Mucosa of rectum (tissue), 2 donors: ENCODE measurements at regions not wholly inside any gene's neighbourhood (a gene's known extent, or its start where the extent isn't known, plus 50 kb on each side); places are given as distances from the start of the nearest gene placed in this dataset.

Experiments
- H3K27ac ChIP-seq, 2 donors: one replicate each; pipeline ENCODE4 v1.7.0; 2013; ENCODE audit warnings: inconsistent platforms in 2 of 2, low read depth in 2 of 2, low read length in 2 of 2
- H3K27me3 ChIP-seq, 2 donors: one replicate each; pipeline ENCODE4 v1.7.0; 2013; ENCODE audit warnings: low read length in 2 of 2; ENCODE audit not compliant: control insufficient read depth in 2 of 2, insufficient read depth in 2 of 2
- H3K36me3 ChIP-seq, 2 donors: one replicate each; pipeline ENCODE4 v1.7.0; 2013; ENCODE audit warnings: low read length in 2 of 2; ENCODE audit not compliant: control insufficient read depth in 2 of 2, insufficient read depth in 2 of 2
- H3K4me1 ChIP-seq, 2 donors: one replicate each; pipeline ENCODE4 v1.7.0; 2013; ENCODE audit warnings: low read length in 2 of 2, mild to moderate bottlenecking in 1 of 2; ENCODE audit not compliant: control insufficient read depth in 2 of 2, insufficient read depth in 2 of 2
- H3K4me3 ChIP-seq, 2 donors: one replicate each; pipeline ENCODE4 v1.7.0; 2013; ENCODE audit warnings: low read length in 2 of 2
- H3K9ac ChIP-seq, 2 donors: one replicate each; pipeline ENCODE4 v1.7.0; 2013; ENCODE audit warnings: low read length in 2 of 2, low read depth in 1 of 2, mild to moderate bottlenecking in 1 of 2
- H3K9me3 ChIP-seq, 2 donors: one replicate each; pipeline ENCODE4 v1.7.0; 2013; ENCODE audit warnings: low read length in 2 of 2; ENCODE audit not compliant: control insufficient read depth in 2 of 2
- donor health status: healthy.
- donor health status: Normal muscosa, but diverticular disease.

- Histone ChIP-seq H3K27ac (no peak overlapping the region), H3K9me3 (no peaks in the 10 kb centered on the region), H3K36me3 (no peaks in the 10 kb centered on the region), H3K9ac (no peak overlapping the region), H3K4me1 (no peaks in the 10 kb centered on the region), H3K27me3 (no peaks in the 10 kb centered on the region), H3K4me3 (no peak overlapping the region)
These were observed 67.8 kb upstream of the PHACTR2 start for GRCh38 chr6:143609972-143610371.

DNA sequence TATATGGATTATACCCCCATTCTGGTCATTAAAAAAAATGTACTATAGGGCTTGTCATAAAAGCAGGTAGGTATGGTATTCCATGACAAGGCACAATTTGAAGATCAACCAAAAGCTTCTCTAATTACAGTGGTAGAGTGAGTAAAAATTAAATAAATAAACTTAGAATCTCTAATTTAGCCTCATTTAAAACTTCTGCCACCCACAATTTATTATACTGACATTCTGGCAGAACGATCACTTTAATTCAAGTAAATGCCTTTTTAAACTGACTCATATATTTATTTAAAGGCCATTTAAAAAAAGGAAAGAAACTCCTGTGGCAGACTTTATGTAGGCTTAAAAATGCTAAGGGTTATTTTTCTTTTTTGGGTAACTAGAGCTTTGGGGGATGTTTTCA, 68.3 kb upstream of the PHACTR2 start:
- Histone ChIP-seq H3K4me3 (no peak overlapping the region), H3K27me3 (no peaks in the 10 kb centered on the region), H3K9me3 (no peaks in the 10 kb centered on the region), H3K9ac (no peak overlapping the region), H3K36me3 (no peaks in the 10 kb centered on the region), H3K4me1 (no peaks in the 10 kb centered on the region), H3K27ac (no peak overlapping the region)

GRCh38 chr6:143608906-143609305, 68.9 kb upstream of the PHACTR2 start:
- H3K27ac ChIP-seq: no peak overlapping the region
- H3K36me3 ChIP-seq: no peaks in the 10 kb centered on the region
- no peak overlapping the region for H3K9ac ChIP-seq
- no peaks in the 10 kb centered on the region for H3K4me1 ChIP-seq
- H3K4me3 ChIP-seq: no peak overlapping the region
- H3K27me3 ChIP-seq: no peaks in the 10 kb centered on the region
- H3K9me3 ChIP-seq: no peaks in the 10 kb centered on the region

DNA sequence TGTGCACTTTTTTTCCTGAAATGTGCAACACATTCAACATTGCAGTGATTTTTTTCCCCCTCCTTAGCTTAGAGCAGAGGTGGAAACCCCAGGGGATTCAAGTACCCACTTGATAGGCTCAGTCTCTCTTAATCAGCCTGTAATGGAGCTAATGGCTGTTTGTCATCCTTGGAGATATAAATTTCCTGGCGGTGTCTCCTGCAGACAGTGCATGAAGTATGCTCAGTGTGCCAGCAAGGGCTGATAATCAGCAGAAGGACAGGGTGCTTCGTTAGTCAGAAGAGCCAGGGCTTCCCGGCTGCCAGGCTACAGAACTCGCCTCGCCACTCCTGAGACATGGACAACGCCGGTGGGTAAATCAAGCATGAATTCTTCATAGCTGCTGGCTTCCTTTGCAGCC, 69.8 kb upstream of the PHACTR2 start:
- H3K27me3 ChIP-seq: no peaks in the 10 kb centered on the region
- H3K4me3 ChIP-seq: no peak overlapping the region
- H3K27ac ChIP-seq: no peak overlapping the region
- H3K36me3 ChIP-seq: no peaks in the 10 kb centered on the region
- H3K9me3 ChIP-seq: no peaks in the 10 kb centered on the region
- H3K9ac ChIP-seq: no peak overlapping the region
- H3K4me1 ChIP-seq: no peaks in the 10 kb centered on the region

DNA sequence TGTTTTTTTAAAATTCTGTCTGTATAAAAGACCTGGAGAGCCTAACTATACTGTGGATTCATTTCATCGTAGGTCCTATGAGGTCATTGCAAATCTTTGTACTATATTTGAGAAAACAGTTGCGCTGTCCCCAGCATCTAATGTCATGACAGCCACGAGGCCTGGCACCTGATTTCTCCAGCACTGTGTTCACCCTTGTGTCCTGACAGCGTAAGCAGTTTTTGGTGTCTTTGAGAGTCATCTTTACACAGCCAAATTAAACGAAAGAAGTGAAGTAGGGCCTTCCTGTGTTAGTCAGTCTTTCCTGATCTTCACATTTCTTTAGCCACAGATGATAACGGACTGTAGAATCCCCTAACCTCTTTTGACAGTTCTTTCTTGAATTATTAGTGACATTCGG, 70.6 kb upstream of the PHACTR2 start:
- H3K27me3 ChIP-seq: no peaks in the 10 kb centered on the region
- H3K4me1 ChIP-seq: no peaks in the 10 kb centered on the region
- H3K9me3 ChIP-seq: no peaks in the 10 kb centered on the region
- H3K4me3 ChIP-seq: no peak overlapping the region
- H3K27ac ChIP-seq: no peak overlapping the region
- H3K9ac ChIP-seq: no peak overlapping the region
- H3K36me3 ChIP-seq: no peaks in the 10 kb centered on the region

DNA sequence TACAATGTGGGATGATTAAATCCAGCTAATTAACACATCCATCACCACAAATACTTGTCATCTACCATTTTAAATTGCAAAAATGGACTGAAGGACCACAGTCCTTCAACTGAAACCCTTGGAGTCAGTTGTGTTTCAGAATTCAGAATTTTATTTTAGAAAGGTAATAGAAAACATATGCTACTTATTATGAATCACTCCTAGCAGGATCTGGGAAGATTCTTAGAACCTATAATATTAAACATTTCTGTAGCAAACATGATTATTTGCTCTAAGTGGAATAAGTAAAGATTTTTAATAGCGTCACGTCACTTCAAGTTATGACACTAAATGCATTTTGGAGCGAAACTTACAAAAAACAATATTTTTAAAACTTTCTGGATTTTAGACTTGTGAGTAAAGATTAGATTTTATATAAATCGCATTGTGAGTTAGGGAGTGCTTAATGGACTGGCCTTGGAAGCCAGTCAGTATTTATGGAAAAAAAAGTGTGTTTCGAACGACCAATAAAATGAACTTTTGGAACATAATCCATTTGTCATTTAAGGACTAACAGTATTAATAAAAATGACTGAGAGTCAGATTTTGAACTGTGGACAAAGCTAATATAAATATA, 71.8 kb upstream of the PHACTR2 start:
- H3K9me3 ChIP-seq: no peaks in the 10 kb centered on the region

DNA sequence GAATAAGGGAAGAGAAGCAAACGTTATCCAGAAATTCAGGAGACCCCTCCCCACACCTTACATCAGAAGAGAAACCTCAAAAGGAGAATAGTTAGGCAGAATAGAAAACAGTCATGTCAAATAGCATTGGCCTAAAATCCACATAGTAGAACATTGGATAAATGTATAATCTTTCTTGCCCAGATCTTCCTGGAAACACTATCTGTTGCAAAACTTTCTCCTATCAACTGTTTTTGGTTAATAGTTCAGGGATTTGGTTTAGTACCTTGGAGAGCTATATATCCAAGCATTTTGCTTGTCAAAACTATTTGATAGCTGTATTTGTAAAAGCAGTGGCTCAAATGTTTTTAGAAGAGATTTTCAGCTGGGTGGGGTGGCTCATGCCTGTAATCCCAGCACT, 74.3 kb upstream of the PHACTR2 start:
- Histone ChIP-seq H3K36me3 (no peaks in the 10 kb centered on the region), H3K4me3 (no peak overlapping the region), H3K9ac (no peak overlapping the region), H3K4me1 (no peaks in the 10 kb centered on the region), H3K9me3 (no peaks in the 10 kb centered on the region), H3K27ac (no peak overlapping the region), H3K27me3 (no peaks in the 10 kb centered on the region)

More for the DNA sequence above, 71.8 kb upstream of the PHACTR2 start:
- Histone ChIP-seq H3K9ac (no peak overlapping the region), H3K4me3 (no peak overlapping the region), H3K36me3 (no peaks in the 10 kb centered on the region), H3K4me1 (no peaks in the 10 kb centered on the region), H3K27me3 (no peaks in the 10 kb centered on the region), H3K27ac (no peak overlapping the region)

GRCh38 chr6:143601504-143601903, 76.3 kb upstream of the PHACTR2 start:
- H3K4me3 ChIP-seq: no peak overlapping the region
- H3K4me1 ChIP-seq: no peaks in the 10 kb centered on the region
- no peaks in the 10 kb centered on the region for H3K36me3 ChIP-seq
- H3K27ac ChIP-seq: no peak overlapping the region
- no peak overlapping the region for H3K9ac ChIP-seq
- no peaks in the 10 kb centered on the region for H3K27me3 ChIP-seq
- no peaks in the 10 kb centered on the region for H3K9me3 ChIP-seq

DNA sequence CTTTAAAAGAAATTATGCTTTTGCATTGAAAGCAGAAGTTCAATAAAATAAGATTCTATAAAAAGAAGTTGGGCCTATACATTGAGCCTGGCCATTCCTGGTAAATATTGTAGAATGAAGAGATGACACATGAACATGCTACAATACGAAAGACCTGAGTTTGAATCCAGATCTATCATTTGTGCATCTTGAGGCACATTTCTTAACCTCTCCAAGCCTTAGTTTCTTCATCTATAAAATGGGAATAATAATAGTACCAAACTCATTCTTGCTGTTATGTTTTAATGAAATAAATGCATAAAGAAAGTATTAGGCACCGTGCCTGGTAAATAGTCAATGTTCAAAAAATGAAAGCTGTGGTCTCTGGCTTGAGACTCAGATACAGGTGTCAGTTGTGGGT, 76.9 kb upstream of the PHACTR2 start:
- Histone ChIP-seq H3K4me1 (no peaks in the 10 kb centered on the region), H3K9me3 (no peaks in the 10 kb centered on the region), H3K27me3 (no peaks in the 10 kb centered on the region), H3K36me3 (no peaks in the 10 kb centered on the region), H3K9ac (no peak overlapping the region), H3K27ac (no peak overlapping the region), H3K4me3 (no peak overlapping the region)

DNA sequence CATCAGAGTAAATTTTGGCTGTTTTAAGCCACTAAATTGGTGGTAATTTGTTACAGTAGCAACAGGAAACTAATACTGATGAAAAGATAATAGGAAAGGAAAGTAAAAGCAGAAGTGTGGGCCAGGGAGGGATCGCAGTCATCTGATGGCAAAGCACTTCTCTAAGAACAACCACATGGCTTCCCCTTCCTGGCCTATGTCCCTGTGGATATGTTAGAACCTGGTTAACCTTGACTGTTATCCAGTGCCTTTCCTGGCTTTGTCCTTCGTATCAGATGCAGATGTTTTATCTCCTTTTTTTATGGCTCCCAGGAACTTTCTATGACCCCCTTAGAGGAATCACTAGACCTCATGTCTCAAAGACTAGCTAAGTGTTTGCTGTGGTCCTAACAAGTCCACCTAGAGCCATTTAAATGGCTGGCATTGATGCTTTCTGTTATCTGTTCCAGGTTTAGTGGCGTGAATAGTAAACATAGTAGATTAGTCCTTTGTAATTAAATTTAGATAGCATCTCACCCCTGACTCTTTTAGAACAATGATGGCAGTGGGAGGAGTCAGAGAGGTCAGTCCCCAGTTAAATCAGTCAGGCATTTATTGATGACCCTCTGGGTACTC, 79.2 kb upstream of the PHACTR2 start:
- Histone ChIP-seq H3K36me3 (no peaks in the 10 kb centered on the region), H3K4me3 (no peak overlapping the region), H3K27ac (no peak overlapping the region), H3K27me3 (no peaks in the 10 kb centered on the region), H3K4me1 (no peaks in the 10 kb centered on the region), H3K9me3 (no peaks in the 10 kb centered on the region), H3K9ac (no peak overlapping the region)
